ENCODE measurements at regions not wholly inside any gene's neighbourhood (a gene's known extent, or its start where the extent isn't known, plus 50 kb on each side); places are given as distances from the start of the nearest gene placed in this dataset.

DNA sequence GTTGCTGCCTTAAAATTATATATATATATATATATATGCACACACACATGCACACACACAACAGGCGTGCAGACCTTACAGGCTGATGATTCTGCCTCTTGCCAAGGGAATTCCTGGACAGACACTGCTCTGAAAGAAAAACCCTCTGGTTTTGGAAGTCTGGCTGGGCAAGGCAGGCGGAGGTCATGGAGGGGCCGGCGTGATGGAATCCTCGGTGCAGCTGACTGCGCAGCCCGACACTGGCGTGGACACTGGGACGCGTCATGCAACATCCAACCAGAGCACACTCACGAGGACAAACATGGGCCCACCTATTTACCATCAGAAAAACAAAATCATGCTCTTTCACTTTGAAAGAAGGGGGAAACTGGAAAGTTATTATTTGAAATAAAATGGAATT is 235.3 kb downstream of the ZNF516 start:
- Histone ChIP-seq H3K4me2 (no peak overlapping the region), H3K27me3 (no peaks in the 10 kb centered on the region), H3K4me3 (no peak overlapping the region), H3K36me3 (no peaks in the 10 kb centered on the region), H3K4me1 (peaks cover 58% of the 10 kb centered on the region), H2AFZ (replicated peaks) (no peak overlapping the region), H3K27ac (no peak overlapping the region), H4K20me1 (ENCODE audit: low read depth) (no peaks in the 10 kb centered on the region), H3K9me3 (ENCODE audit: low read depth) (no peaks in the 10 kb centered on the region), H3K79me2 (ENCODE audit: low read depth) (no peaks in the 10 kb centered on the region), H3K9ac (no peak overlapping the region), H3F3A (ENCODE audit: low read depth) (peaks cover 29% of the 10 kb centered on the region)
- Mint-ChIP-seq H3K4me1 (peaks cover 71% of the 10 kb centered on the region), H3K9me3 (no peaks in the 10 kb centered on the region), H3K36me3 (no peaks in the 10 kb centered on the region), H3K27me3 (ENCODE audit: insufficient read depth, low read depth) (peaks cover 3% of the 10 kb centered on the region), H3K27ac (no peak overlapping the region), H3K4me3 (no peak overlapping the region)
- TF ChIP-seq, protein P1, sequence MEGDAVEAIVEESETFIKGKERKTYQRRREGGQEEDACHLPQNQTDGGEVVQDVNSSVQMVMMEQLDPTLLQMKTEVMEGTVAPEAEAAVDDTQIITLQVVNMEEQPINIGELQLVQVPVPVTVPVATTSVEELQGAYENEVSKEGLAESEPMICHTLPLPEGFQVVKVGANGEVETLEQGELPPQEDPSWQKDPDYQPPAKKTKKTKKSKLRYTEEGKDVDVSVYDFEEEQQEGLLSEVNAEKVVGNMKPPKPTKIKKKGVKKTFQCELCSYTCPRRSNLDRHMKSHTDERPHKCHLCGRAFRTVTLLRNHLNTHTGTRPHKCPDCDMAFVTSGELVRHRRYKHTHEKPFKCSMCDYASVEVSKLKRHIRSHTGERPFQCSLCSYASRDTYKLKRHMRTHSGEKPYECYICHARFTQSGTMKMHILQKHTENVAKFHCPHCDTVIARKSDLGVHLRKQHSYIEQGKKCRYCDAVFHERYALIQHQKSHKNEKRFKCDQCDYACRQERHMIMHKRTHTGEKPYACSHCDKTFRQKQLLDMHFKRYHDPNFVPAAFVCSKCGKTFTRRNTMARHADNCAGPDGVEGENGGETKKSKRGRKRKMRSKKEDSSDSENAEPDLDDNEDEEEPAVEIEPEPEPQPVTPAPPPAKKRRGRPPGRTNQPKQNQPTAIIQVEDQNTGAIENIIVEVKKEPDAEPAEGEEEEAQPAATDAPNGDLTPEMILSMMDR (IDR thresholded peaks at IDR 0.05): no peak
- TF ChIP-seq EZH2 (IDR thresholded peaks at IDR 0.05) (no peak), EZH2phosphoT487 (IDR thresholded peaks at IDR 0.05) (no peak)
- no peak for DNase-seq (ENCODE audit: low spot score)

DNA sequence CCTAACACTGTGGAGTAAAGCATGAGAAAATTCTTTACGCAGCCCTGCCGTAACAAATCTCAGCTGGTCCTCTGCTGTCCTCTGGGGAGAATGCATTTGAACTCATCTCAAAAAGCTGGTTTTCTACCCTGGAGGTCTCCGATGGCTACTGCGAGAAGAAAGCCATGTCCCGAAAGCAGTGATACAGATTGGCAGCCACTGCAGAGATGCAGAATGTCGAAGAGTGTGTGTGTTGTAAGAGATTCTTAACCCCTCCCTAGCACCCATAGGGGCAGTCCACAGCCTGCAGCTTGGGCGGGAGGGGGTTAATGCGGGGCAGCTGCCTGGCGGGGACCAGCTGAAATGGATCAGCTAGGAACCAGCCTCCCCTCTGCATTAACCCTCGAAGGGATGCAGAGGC is 235.9 kb downstream of the ZNF516 start:
- Mint-ChIP-seq H3K36me3 (no peaks in the 10 kb centered on the region), H3K9me3 (no peaks in the 10 kb centered on the region), H3K4me3 (no peak overlapping the region), H3K27me3 (ENCODE audit: insufficient read depth, low read depth) (peaks cover 3% of the 10 kb centered on the region), H3K4me1 (peaks cover 66% of the 10 kb centered on the region), H3K27ac (peak overlapping the region; percentile 23)
- H3K9me3 ChIP-seq (ENCODE audit: low read depth): no peaks in the 10 kb centered on the region
- DNase-seq (ENCODE audit: low spot score): peak; percentile 56
- no peaks in the 10 kb centered on the region for H3K27me3 ChIP-seq
- no peaks in the 10 kb centered on the region for H3K79me2 ChIP-seq (ENCODE audit: low read depth)
- H3K9ac ChIP-seq: no peak overlapping the region
- H3K36me3 ChIP-seq: no peaks in the 10 kb centered on the region
- peak overlapping the region; percentile 60 for H2AFZ ChIP-seq (replicated peaks)
- H3F3A ChIP-seq (ENCODE audit: low read depth): peaks cover 29% of the 10 kb centered on the region
- no peak for TF ChIP-seq EZH2phosphoT487 (IDR thresholded peaks at IDR 0.05)
- TF ChIP-seq, protein P1 (IDR thresholded peaks at IDR 0.05): peak; percentile 30
- H3K4me3 ChIP-seq: no peak overlapping the region
- H3K4me2 ChIP-seq: no peak overlapping the region
- no peaks in the 10 kb centered on the region for H4K20me1 ChIP-seq (ENCODE audit: low read depth)
- peaks cover 52% of the 10 kb centered on the region for H3K4me1 ChIP-seq
- no peak overlapping the region for H3K27ac ChIP-seq

DNA sequence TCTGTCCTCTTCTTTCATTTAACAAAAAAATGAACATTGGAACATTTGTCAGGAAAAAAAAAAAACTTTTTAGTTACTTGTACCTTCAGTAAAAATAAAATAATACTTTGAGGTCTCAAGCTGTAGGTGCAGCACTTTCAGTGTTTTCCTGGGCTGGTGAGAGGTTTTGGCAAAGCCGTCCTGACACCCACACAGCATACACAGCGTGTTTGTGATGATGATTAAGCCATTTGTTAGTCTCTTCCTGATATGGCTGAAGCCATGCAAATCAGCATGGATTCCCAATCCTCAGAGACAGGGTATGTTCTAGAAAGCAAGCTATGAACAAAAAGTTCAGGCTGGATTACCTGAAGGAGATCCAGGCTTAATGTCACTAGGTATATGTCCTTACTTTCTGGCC is 236.8 kb downstream of the ZNF516 start:
- H4K20me1 ChIP-seq (ENCODE audit: low read depth): no peaks in the 10 kb centered on the region
- no peaks in the 10 kb centered on the region for H3K36me3 Mint-ChIP-seq
- H3K27ac ChIP-seq: no peak overlapping the region
- no peaks in the 10 kb centered on the region for H3K36me3 ChIP-seq
- TF ChIP-seq EZH2 (IDR thresholded peaks at IDR 0.05): no peak
- TF ChIP-seq EZH2phosphoT487 (IDR thresholded peaks at IDR 0.05): no peak
- TF ChIP-seq, protein P1 (IDR thresholded peaks at IDR 0.05): no peak
- no peak overlapping the region for H3K9ac ChIP-seq
- peaks cover 58% of the 10 kb centered on the region for H3K4me1 Mint-ChIP-seq
- no peak overlapping the region for H3K4me3 Mint-ChIP-seq
- no peaks in the 10 kb centered on the region for H3K27me3 ChIP-seq
- H3K4me1 ChIP-seq: peaks cover 43% of the 10 kb centered on the region
- H3K9me3 ChIP-seq (ENCODE audit: low read depth): no peaks in the 10 kb centered on the region
- no peak overlapping the region for H3K4me2 ChIP-seq
- H3K79me2 ChIP-seq (ENCODE audit: low read depth): no peaks in the 10 kb centered on the region
- peaks cover 26% of the 10 kb centered on the region for H3F3A ChIP-seq (ENCODE audit: low read depth)
- no peak overlapping the region for H3K27ac Mint-ChIP-seq
- no peaks in the 10 kb centered on the region for H3K9me3 Mint-ChIP-seq
- DNase-seq (ENCODE audit: low spot score): no peak
- H2AFZ ChIP-seq (replicated peaks): peak overlapping the region; percentile 7
- H3K4me3 ChIP-seq: no peak overlapping the region
- peaks cover 3% of the 10 kb centered on the region for H3K27me3 Mint-ChIP-seq (ENCODE audit: insufficient read depth, low read depth)
